CD4-positive, alpha-beta memory T cell (primary cell): ENCODE measurements at regions not wholly inside any gene's neighbourhood (a gene's known extent, or its start where the extent isn't known, plus 50 kb on each side); places are given as distances from the start of the nearest gene placed in this dataset.

ENCODE experiments used
- CTCF ChIA-PET: fragments of 350-600 bp; sonication (Branson Sonifier 250); formaldehyde crosslinking; loops from one replicate; lab custom pipeline; 2021; ENCODE audit warnings: inconsistent platforms; ENCODE audit not compliant: partially characterized antibody; lab: Charles Lee
- POLR2A ChIA-PET: fragments of 350-600 bp; sonication (Branson Sonifier 250); formaldehyde crosslinking; loops from one replicate; lab custom pipeline; 2021; ENCODE audit not compliant: partially characterized antibody; lab: Charles Lee
- DNase-seq, 5 donors: peaks; one replicate each; pipeline versions ENCODE4 v3.0.0 to v3.0.0-alpha.2; 2020 to 2022; ENCODE audit warnings: mixed read lengths in 1 of 5
- H3K27ac ChIP-seq: one replicate; pipeline ENCODE4 v1.7.0; 2013; ENCODE audit warnings: low read depth, low read length
- H3K27me3 ChIP-seq: 2 replicates; pipeline ENCODE4 v1.7.0; 2013; ENCODE audit warnings: mild to moderate bottlenecking, low read length, moderate library complexity; ENCODE audit not compliant: insufficient read depth
- H3K36me3 ChIP-seq: 2 replicates; pipeline ENCODE4 v1.7.0; 2013; ENCODE audit warnings: mild to moderate bottlenecking, low read length, moderate library complexity; ENCODE audit not compliant: insufficient read depth
- H3K4me1 ChIP-seq: 2 replicates; pipeline ENCODE4 v1.7.0; 2013; ENCODE audit warnings: mild to moderate bottlenecking, low read length, moderate library complexity; ENCODE audit not compliant: insufficient read depth
- H3K4me3 ChIP-seq, 2 donors: one replicate each; pipeline ENCODE4 v1.7.0; 2013; ENCODE audit warnings: low read length in 2 of 2, mild to moderate bottlenecking in 1 of 2
- H3K9me3 ChIP-seq, 2 donors: one replicate each; pipeline ENCODE4 v1.7.0; 2013; ENCODE audit warnings: low read length in 2 of 2, control low read depth in 1 of 2; ENCODE audit not compliant: control insufficient read depth in 1 of 2
- H3K27ac Mint-ChIP-seq, 7 donors: one replicate each; pipeline ENCODE4 v1.8.0; 2020 to 2021; ENCODE audit warnings: mixed read lengths in 7 of 7, mild to moderate bottlenecking in 6 of 7, inconsistent platforms in 3 of 7, moderate library complexity in 3 of 7
- H3K27me3 Mint-ChIP-seq, 2 donors: one replicate each; pipeline ENCODE4 v1.8.0; 2020 to 2021; ENCODE audit warnings: mixed read lengths in 2 of 2
- H3K36me3 Mint-ChIP-seq, 2 donors: one replicate each; pipeline ENCODE4 v1.8.0; 2020 to 2021; ENCODE audit warnings: mixed read lengths in 2 of 2, inconsistent platforms in 1 of 2, mild to moderate bottlenecking in 1 of 2
- H3K4me1 Mint-ChIP-seq, 4 donors: one replicate each; pipeline ENCODE4 v1.8.0; 2020 to 2021; ENCODE audit warnings: mixed read lengths in 4 of 4, mild to moderate bottlenecking in 1 of 4
- H3K4me3 Mint-ChIP-seq, 8 donors: one replicate each; pipeline ENCODE4 v1.8.0; 2020 to 2021; ENCODE audit warnings: mixed read lengths in 8 of 8, mild to moderate bottlenecking in 7 of 8, moderate library complexity in 6 of 8, inconsistent platforms in 3 of 8
- H3K9me3 Mint-ChIP-seq, 8 donors: one replicate each; pipeline ENCODE4 v1.8.0; 2020 to 2021; ENCODE audit warnings: mixed read lengths in 8 of 8, mild to moderate bottlenecking in 5 of 8, inconsistent platforms in 3 of 8, moderate library complexity in 1 of 8
- intact Hi-C: fragments of 100-400 bp; cut with micrococcal nuclease; formaldehyde crosslinking; loops from one replicate; pipeline ENCODE4 v1.15.1; 2023

GRCh38 chr12:24499151-24500146, 449.5 kb downstream of the BCAT1 start:
- Histone ChIP-seq H3K9me3 (no peaks in the 10 kb centered on the region), H3K27ac (no peak overlapping the region), H3K4me1 (no peaks in the 10 kb centered on the region), H3K4me3 (no peak overlapping the region), H3K36me3 (no peaks in the 10 kb centered on the region), H3K27me3 (no peaks in the 10 kb centered on the region)
- CTCF ChIA-PET: no interaction called here
- DNase-seq: no peak
- no peaks in the 10 kb centered on the region for H3K27me3 Mint-ChIP-seq
- H3K27ac Mint-ChIP-seq: no peak overlapping the region
- H3K4me1 Mint-ChIP-seq: no peaks in the 10 kb centered on the region
- intact Hi-C loops: no loop called here
- no peak overlapping the region for H3K4me3 Mint-ChIP-seq
- peaks cover 0 to 8% (median 3%) of the 10 kb centered on the region in 8 donors for H3K9me3 Mint-ChIP-seq
- no peaks in the 10 kb centered on the region for H3K36me3 Mint-ChIP-seq
- POLR2A ChIA-PET: no interaction called here

GRCh38 chr12:24496755-24497154, 452.1 kb downstream of the BCAT1 start:
- ChIA-PET CTCF (no interaction called here), POLR2A (no interaction called here)
- H3K36me3 ChIP-seq: no peaks in the 10 kb centered on the region
- no peak overlapping the region for H3K27ac Mint-ChIP-seq
- H3K27me3 ChIP-seq: no peaks in the 10 kb centered on the region
- H3K9me3 ChIP-seq: no peaks in the 10 kb centered on the region
- H3K27ac ChIP-seq: no peak overlapping the region
- H3K4me1 Mint-ChIP-seq: no peaks in the 10 kb centered on the region
- intact Hi-C loops: no loop called here
- H3K36me3 Mint-ChIP-seq: no peaks in the 10 kb centered on the region
- H3K4me1 ChIP-seq: no peaks in the 10 kb centered on the region
- H3K27me3 Mint-ChIP-seq: no peaks in the 10 kb centered on the region
- H3K9me3 Mint-ChIP-seq: peaks cover 0 to 4% (median 0%) of the 10 kb centered on the region in 8 donors
- no peak for DNase-seq
- no peak overlapping the region for H3K4me3 ChIP-seq
- no peak overlapping the region for H3K4me3 Mint-ChIP-seq

- H3K27me3 ChIP-seq: no peaks in the 10 kb centered on the region
- no peaks in the 10 kb centered on the region for H3K9me3 ChIP-seq
- no peaks in the 10 kb centered on the region for H3K4me1 ChIP-seq
- no peaks in the 10 kb centered on the region for H3K36me3 ChIP-seq
- no peak for DNase-seq
- Mint-ChIP-seq H3K36me3 (no peaks in the 10 kb centered on the region), H3K27ac (no peak overlapping the region), H3K9me3 (peaks cover 0 to 4% (median 0%) of the 10 kb centered on the region in 8 donors), H3K4me3 (no peak overlapping the region), H3K4me1 (no peaks in the 10 kb centered on the region), H3K27me3 (no peaks in the 10 kb centered on the region)
- ChIA-PET CTCF (no interaction called here), POLR2A (no interaction called here)
- H3K27ac ChIP-seq: no peak overlapping the region
- intact Hi-C loops: no loop called here
- no peak overlapping the region for H3K4me3 ChIP-seq
Measured at GRCh38 chr12:24494401-24494800, 454.5 kb downstream of the BCAT1 start.

GRCh38 chr12:24491968-24492367, 456.9 kb downstream of the BCAT1 start:
- intact Hi-C loops: no loop called here
- H3K27me3 ChIP-seq: no peaks in the 10 kb centered on the region
- ChIA-PET POLR2A (no interaction called here), CTCF (interaction anchor here (0.9 kb wide), 1 partner anchor 13 kb away, joined by 3 read pairs; no protein-coding TSS in a partner anchor)
- H3K9me3 ChIP-seq: no peaks in the 10 kb centered on the region
- no peak for DNase-seq
- Mint-ChIP-seq H3K27ac (no peak overlapping the region), H3K4me3 (no peak overlapping the region), H3K4me1 (no peaks in the 10 kb centered on the region), H3K36me3 (no peaks in the 10 kb centered on the region), H3K9me3 (peaks cover 0 to 3% (median 0%) of the 10 kb centered on the region in 8 donors), H3K27me3 (no peaks in the 10 kb centered on the region)
- H3K36me3 ChIP-seq: no peaks in the 10 kb centered on the region
- no peaks in the 10 kb centered on the region for H3K4me1 ChIP-seq
- H3K4me3 ChIP-seq: no peak overlapping the region
- H3K27ac ChIP-seq: no peak overlapping the region

- intact Hi-C loops: no loop called here
- CTCF ChIA-PET: no interaction called here
- H3K36me3 Mint-ChIP-seq: no peaks in the 10 kb centered on the region
Measured at GRCh38 chr12:24489939-24490338, 459.0 kb downstream of the BCAT1 start.

GRCh38 chr12:24488906-24489619, 459.8 kb downstream of the BCAT1 start:
- Mint-ChIP-seq H3K27me3 (no peaks in the 10 kb centered on the region), H3K36me3 (no peaks in the 10 kb centered on the region), H3K9me3 (peaks cover 0 to 3% (median 0%) of the 10 kb centered on the region in 8 donors), H3K27ac (no peak overlapping the region), H3K4me1 (no peaks in the 10 kb centered on the region), H3K4me3 (no peak overlapping the region)
- Histone ChIP-seq H3K4me1 (no peaks in the 10 kb centered on the region), H3K9me3 (no peaks in the 10 kb centered on the region), H3K27ac (no peak overlapping the region), H3K36me3 (no peaks in the 10 kb centered on the region), H3K4me3 (no peak overlapping the region), H3K27me3 (no peaks in the 10 kb centered on the region)
- DNase-seq: no peak
- CTCF ChIA-PET: no interaction called here
- POLR2A ChIA-PET: no interaction called here
- intact Hi-C loops: no loop called here

More at GRCh38 chr12:24489939-24490338, 459.0 kb downstream of the BCAT1 start:
- POLR2A ChIA-PET: no interaction called here
- no peaks in the 10 kb centered on the region for H3K36me3 ChIP-seq
- H3K4me3 ChIP-seq: no peak overlapping the region
- no peak for DNase-seq
- H3K9me3 ChIP-seq: no peaks in the 10 kb centered on the region
- no peaks in the 10 kb centered on the region for H3K4me1 ChIP-seq
- no peak overlapping the region for H3K27ac ChIP-seq
- Mint-ChIP-seq H3K9me3 (peaks cover 0 to 3% (median 0%) of the 10 kb centered on the region in 8 donors), H3K4me3 (no peak overlapping the region), H3K27ac (no peak overlapping the region), H3K27me3 (no peaks in the 10 kb centered on the region), H3K4me1 (no peaks in the 10 kb centered on the region)
- H3K27me3 ChIP-seq: no peaks in the 10 kb centered on the region

- Mint-ChIP-seq H3K4me3 (no peak overlapping the region), H3K27me3 (no peaks in the 10 kb centered on the region), H3K4me1 (no peaks in the 10 kb centered on the region), H3K36me3 (no peaks in the 10 kb centered on the region), H3K27ac (no peak overlapping the region), H3K9me3 (peaks cover 0 to 3% (median 0%) of the 10 kb centered on the region in 8 donors)
- ChIA-PET CTCF (no interaction called here), POLR2A (no interaction called here)
- DNase-seq: no peak
- Histone ChIP-seq H3K27me3 (no peaks in the 10 kb centered on the region), H3K27ac (no peak overlapping the region), H3K4me3 (no peak overlapping the region), H3K9me3 (no peaks in the 10 kb centered on the region), H3K4me1 (no peaks in the 10 kb centered on the region), H3K36me3 (no peaks in the 10 kb centered on the region)
- intact Hi-C loops: no loop called here
Measured at GRCh38 chr12:24488091-24488596, 460.8 kb downstream of the BCAT1 start.
